Activated CD4-positive, alpha-beta memory T cell treated with anti-CD3 and anti-CD28 coated beads for 36 hours (primary cell): ENCODE measurements at regions not wholly inside any gene's neighbourhood (a gene's known extent, or its start where the extent isn't known, plus 50 kb on each side); places are given as distances from the start of the nearest gene placed in this dataset.
"Not testable (repeated sequence)": the region's sequence is repeated elsewhere in the genome, so short reads cannot be mapped to it uniquely, and the experiment has no call there.

Experiments used
- CTCF ChIA-PET: fragments of 350-600 bp; sonication (Branson Sonifier 250); formaldehyde crosslinking; loops from one replicate; lab custom pipeline; 2021; ENCODE audit warnings: antibody characterized with exemption, inconsistent platforms; lab: Charles Lee
- POLR2A ChIA-PET: fragments of 350-600 bp; sonication (Branson Sonifier 250); formaldehyde crosslinking; loops from one replicate; lab custom pipeline; 2021; ENCODE audit warnings: antibody characterized with exemption; lab: Charles Lee
- DNase-seq: peaks from one replicate; pipeline ENCODE4 v3.0.0-alpha.2; 2020
- H3K27ac Mint-ChIP-seq: one replicate; pipeline ENCODE4 v1.8.0; 2021; ENCODE audit warnings: mixed read lengths
- H3K27me3 Mint-ChIP-seq: one replicate; pipeline ENCODE4 v1.8.0; 2021; ENCODE audit warnings: mixed read lengths
- H3K36me3 Mint-ChIP-seq: one replicate; pipeline ENCODE4 v1.8.0; 2021; ENCODE audit warnings: mixed read lengths
- H3K4me1 Mint-ChIP-seq: one replicate; pipeline ENCODE4 v1.8.0; 2021; ENCODE audit warnings: low read depth, mixed read lengths
- H3K4me3 Mint-ChIP-seq: one replicate; pipeline ENCODE4 v1.8.0; 2021; ENCODE audit warnings: mild to moderate bottlenecking, mixed read lengths
- H3K9me3 Mint-ChIP-seq: one replicate; pipeline ENCODE4 v1.8.0; 2021; ENCODE audit warnings: mixed read lengths
- intact Hi-C: fragments of 100-400 bp; cut with micrococcal nuclease; formaldehyde crosslinking; loops from one replicate; pipeline ENCODE4 v1.15.1; 2023

DNA sequence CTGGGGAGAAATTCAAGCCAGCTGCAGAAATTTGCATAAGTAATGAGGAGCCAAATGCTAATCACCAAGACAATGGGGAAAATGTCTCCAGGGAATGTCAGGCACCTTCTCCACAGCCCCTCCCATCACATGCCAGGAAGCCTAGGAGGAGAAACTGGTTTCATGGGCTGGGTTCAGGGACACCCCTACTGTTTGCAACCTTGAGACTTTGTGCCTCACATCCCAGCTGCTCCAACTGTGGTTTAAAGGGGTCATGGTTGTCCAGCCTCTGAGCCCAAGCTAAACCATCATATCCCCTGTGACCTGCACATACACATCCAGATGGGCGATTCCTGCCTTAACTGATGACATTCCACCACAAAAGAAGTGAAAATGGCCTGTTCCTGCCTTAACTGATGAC, 258.4 kb upstream of the GULP1 start:
- H3K4me1 Mint-ChIP-seq, H3K4me3 Mint-ChIP-seq, intact Hi-C loops, CTCF ChIA-PET, H3K36me3 Mint-ChIP-seq, H3K9me3 Mint-ChIP-seq, POLR2A ChIA-PET, H3K27ac Mint-ChIP-seq, DNase-seq, H3K27me3 Mint-ChIP-seq: not testable (repeated sequence)

- H3K4me1 Mint-ChIP-seq, intact Hi-C loops, H3K36me3 Mint-ChIP-seq, CTCF ChIA-PET, H3K9me3 Mint-ChIP-seq, DNase-seq, H3K27me3 Mint-ChIP-seq, H3K27ac Mint-ChIP-seq, POLR2A ChIA-PET, H3K4me3 Mint-ChIP-seq: not testable (repeated sequence)
Measured at GRCh38 chr2:188034102-188034501, 257.6 kb upstream of the GULP1 start.

DNA sequence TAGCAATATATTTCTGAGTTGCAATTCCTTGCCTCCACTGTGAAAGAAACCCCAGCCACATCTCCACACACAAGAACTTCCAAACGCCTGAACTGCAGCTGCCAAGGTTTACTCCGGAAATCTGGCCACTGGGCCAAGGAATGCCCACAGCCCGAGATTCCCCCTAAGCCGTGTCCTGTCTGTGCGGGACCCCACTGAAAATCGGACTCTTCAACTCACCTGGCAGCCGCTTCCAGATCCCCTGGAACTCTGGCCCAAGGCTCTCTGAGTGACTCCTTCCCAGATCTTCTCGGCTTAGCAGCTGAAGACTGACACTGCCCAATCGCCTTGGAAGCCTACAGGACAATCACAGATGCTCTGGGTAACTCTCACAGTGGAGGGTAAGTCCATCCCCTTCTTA, 256.3 kb upstream of the GULP1 start:
- POLR2A ChIA-PET, H3K4me3 Mint-ChIP-seq, H3K27ac Mint-ChIP-seq, H3K27me3 Mint-ChIP-seq, H3K4me1 Mint-ChIP-seq, H3K36me3 Mint-ChIP-seq, CTCF ChIA-PET, DNase-seq, H3K9me3 Mint-ChIP-seq, intact Hi-C loops: not testable (repeated sequence)

GRCh38 chr2:188036786-188037185, 254.9 kb upstream of the GULP1 start:
- H3K4me1 Mint-ChIP-seq, H3K9me3 Mint-ChIP-seq, DNase-seq, H3K27ac Mint-ChIP-seq, intact Hi-C loops, H3K36me3 Mint-ChIP-seq, H3K4me3 Mint-ChIP-seq, CTCF ChIA-PET, H3K27me3 Mint-ChIP-seq, POLR2A ChIA-PET: not testable (repeated sequence)

- Mint-ChIP-seq H3K4me1 (no peaks in the 10 kb centered on the region), H3K36me3 (no peaks in the 10 kb centered on the region), H3K27ac (no peak overlapping the region), H3K9me3 (peaks cover 8% of the 10 kb centered on the region), H3K27me3 (no peaks in the 10 kb centered on the region), H3K4me3 (no peak overlapping the region)
- no peak for DNase-seq
- ChIA-PET POLR2A (no interaction called here), CTCF (no interaction called here)
- intact Hi-C loops, result no loop called here
Measured at GRCh38 chr2:188039307-188039706, 252.4 kb upstream of the GULP1 start.

- ChIA-PET POLR2A (no interaction called here), CTCF (no interaction called here)
- no peaks in the 10 kb centered on the region for H3K4me1 Mint-ChIP-seq
- intact Hi-C loops, result no loop called here
- H3K9me3 Mint-ChIP-seq, result peaks cover 8% of the 10 kb centered on the region
- H3K4me3 Mint-ChIP-seq, result no peak overlapping the region
- H3K27ac Mint-ChIP-seq, result no peak overlapping the region
- H3K36me3 Mint-ChIP-seq, result no peaks in the 10 kb centered on the region
- no peak for DNase-seq
- H3K27me3 Mint-ChIP-seq, result no peaks in the 10 kb centered on the region
Measured at GRCh38 chr2:188042412-188042811, 249.3 kb upstream of the GULP1 start.

DNA sequence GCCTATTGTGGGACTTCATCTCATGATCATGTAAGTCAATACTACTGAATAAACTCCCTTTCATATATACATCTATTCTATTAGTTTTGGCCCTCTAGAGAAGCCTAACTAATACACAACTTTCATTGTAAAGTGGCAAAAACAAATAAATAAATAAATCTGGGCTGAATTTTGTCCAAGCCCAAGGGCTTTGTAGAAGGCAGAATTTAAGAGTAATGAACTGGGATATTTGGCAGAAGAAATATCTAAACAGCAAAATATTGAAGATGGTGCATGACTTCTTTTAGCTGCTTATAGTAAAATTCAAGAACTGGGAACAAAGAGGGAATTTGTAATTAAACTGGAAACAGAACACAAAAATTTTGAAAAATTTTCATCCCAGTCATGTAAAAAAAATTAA, 246.7 kb upstream of the GULP1 start:
- ChIA-PET POLR2A (no interaction called here), CTCF (no interaction called here)
- H3K9me3 Mint-ChIP-seq, result peaks cover 8% of the 10 kb centered on the region
- no peak for DNase-seq
- intact Hi-C loops, result no loop called here
- no peaks in the 10 kb centered on the region for H3K36me3 Mint-ChIP-seq
- H3K27ac Mint-ChIP-seq, result no peak overlapping the region
- no peak overlapping the region for H3K4me3 Mint-ChIP-seq
- no peaks in the 10 kb centered on the region for H3K27me3 Mint-ChIP-seq
- H3K4me1 Mint-ChIP-seq, result no peaks in the 10 kb centered on the region

- intact Hi-C loops, result no loop called here
- H3K4me3 Mint-ChIP-seq, result no peak overlapping the region
- no peaks in the 10 kb centered on the region for H3K27me3 Mint-ChIP-seq
- H3K36me3 Mint-ChIP-seq, result no peaks in the 10 kb centered on the region
- no peak for DNase-seq
- H3K4me1 Mint-ChIP-seq, result no peaks in the 10 kb centered on the region
- ChIA-PET POLR2A (no interaction called here), CTCF (no interaction called here)
- H3K9me3 Mint-ChIP-seq, result peaks cover 8% of the 10 kb centered on the region
- no peak overlapping the region for H3K27ac Mint-ChIP-seq
Measured at GRCh38 chr2:188046437-188046836, 245.2 kb upstream of the GULP1 start.

GRCh38 chr2:188047735-188048134, 243.9 kb upstream of the GULP1 start:
- intact Hi-C loops, result no loop called here
- CTCF ChIA-PET, result no interaction called here
- H3K4me1 Mint-ChIP-seq, result no peaks in the 10 kb centered on the region
- no peaks in the 10 kb centered on the region for H3K27me3 Mint-ChIP-seq
- H3K9me3 Mint-ChIP-seq, result peaks cover 8% of the 10 kb centered on the region
- DNase-seq, result no peak
- POLR2A ChIA-PET, result no interaction called here
- H3K4me3 Mint-ChIP-seq, result no peak overlapping the region
- H3K27ac Mint-ChIP-seq, result no peak overlapping the region
- no peaks in the 10 kb centered on the region for H3K36me3 Mint-ChIP-seq

DNA sequence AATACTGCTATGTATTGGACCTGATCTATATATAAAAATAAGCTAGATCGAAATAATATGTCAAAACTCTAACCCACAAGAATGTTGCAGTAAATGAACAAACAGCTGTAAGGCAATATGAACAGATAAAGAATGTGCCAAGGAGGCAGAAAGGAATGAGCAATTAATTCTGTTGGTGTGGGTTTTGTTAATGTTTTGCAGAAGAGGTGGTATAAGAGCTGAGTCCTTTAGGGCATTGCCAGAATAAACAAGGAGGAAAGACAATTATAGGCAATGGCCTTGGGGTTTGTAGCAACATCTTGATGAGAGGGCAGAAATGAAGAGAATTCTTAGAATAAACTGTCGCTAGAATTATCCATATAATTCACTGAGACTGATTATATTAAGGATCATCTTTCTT, 240.9 kb upstream of the GULP1 start:
- POLR2A ChIA-PET, result no interaction called here
- intact Hi-C loops, result no loop called here
- Mint-ChIP-seq H3K4me3 (no peak overlapping the region), H3K4me1 (no peaks in the 10 kb centered on the region), H3K27me3 (no peaks in the 10 kb centered on the region), H3K9me3 (no peaks in the 10 kb centered on the region), H3K27ac (no peak overlapping the region), H3K36me3 (no peaks in the 10 kb centered on the region)
- no peak for DNase-seq
- CTCF ChIA-PET, result no interaction called here

DNA sequence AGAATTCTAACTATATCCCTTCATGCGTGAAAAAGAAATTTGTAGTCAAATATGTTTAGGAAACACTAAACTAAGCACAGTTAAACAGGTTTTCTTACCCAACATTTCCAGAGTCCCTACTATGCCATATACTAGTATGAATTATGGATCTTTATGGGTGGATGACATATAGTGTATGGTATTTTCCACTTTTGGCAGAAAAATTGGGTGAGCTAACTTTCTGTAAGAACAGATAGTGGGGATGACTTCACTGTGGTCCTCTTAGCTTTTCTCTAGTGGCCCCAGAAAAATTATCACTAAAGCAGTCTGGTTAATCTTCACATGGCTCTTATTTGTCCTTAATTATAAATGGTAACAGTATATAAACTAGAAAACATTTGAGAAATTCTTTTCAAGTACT, 240.0 kb upstream of the GULP1 start:
- H3K9me3 Mint-ChIP-seq, result no peaks in the 10 kb centered on the region
- no peaks in the 10 kb centered on the region for H3K36me3 Mint-ChIP-seq
- H3K27me3 Mint-ChIP-seq, result no peaks in the 10 kb centered on the region
- DNase-seq, result no peak
- ChIA-PET CTCF (interaction anchor here (0.6 kb wide), 1 partner anchor 218 kb away, joined by 4 read pairs; no protein-coding TSS in a partner anchor), POLR2A (no interaction called here)
- H3K4me1 Mint-ChIP-seq, result no peaks in the 10 kb centered on the region
- no peak overlapping the region for H3K27ac Mint-ChIP-seq
- no peak overlapping the region for H3K4me3 Mint-ChIP-seq
- intact Hi-C loops, result no loop called here

GRCh38 chr2:188065386-188065785, 226.3 kb upstream of the GULP1 start:
- H3K9me3 Mint-ChIP-seq, result peaks cover 2% of the 10 kb centered on the region
- H3K27ac Mint-ChIP-seq, result no peak overlapping the region
- no peak overlapping the region for H3K4me3 Mint-ChIP-seq
- POLR2A ChIA-PET, result no interaction called here
- DNase-seq, result no peak
- H3K4me1 Mint-ChIP-seq, result no peaks in the 10 kb centered on the region
- H3K27me3 Mint-ChIP-seq, result no peaks in the 10 kb centered on the region
- CTCF ChIA-PET, result no interaction called here
- no peaks in the 10 kb centered on the region for H3K36me3 Mint-ChIP-seq
- intact Hi-C loops, result no loop called here

GRCh38 chr2:188068093-188068492, 223.6 kb upstream of the GULP1 start:
- no peak for DNase-seq
- POLR2A ChIA-PET, result no interaction called here
- no peak overlapping the region for H3K4me3 Mint-ChIP-seq
- H3K27me3 Mint-ChIP-seq, result no peaks in the 10 kb centered on the region
- H3K27ac Mint-ChIP-seq, result no peak overlapping the region
- intact Hi-C loops, result no loop called here
- peaks cover 11% of the 10 kb centered on the region for H3K9me3 Mint-ChIP-seq
- H3K4me1 Mint-ChIP-seq, result no peaks in the 10 kb centered on the region
- no peaks in the 10 kb centered on the region for H3K36me3 Mint-ChIP-seq
- CTCF ChIA-PET, result no interaction called here
